SK-N-SH (cell line): ENCODE measurements at regions not wholly inside any gene's neighbourhood (a gene's known extent, or its start where the extent isn't known, plus 50 kb on each side); places are given as distances from the start of the nearest gene placed in this dataset.

Source experiments
- CTCF ChIA-PET: fragments of 300-600, 350-600 bp; formaldehyde crosslinking; extraction: SDS; loops from one replicate; lab custom pipeline; 2021; lab: Yijun Ruan, JAX
- POLR2A ChIA-PET: fragments of 350-600 bp; sonication (Branson Sonifier 250); formaldehyde crosslinking; extraction: SDS; loops from one replicate; lab custom pipeline; 2020; ENCODE audit warnings: antibody characterized with exemption, inconsistent platforms; lab: Yijun Ruan, JAX
- DNase-seq: peaks from one replicate; pipeline ENCODE4 v3.0.0; 2012
- H2AFZ ChIP-seq: fragments of 200-600 bp; sonication (generic); 2 replicates; pipeline ENCODE4 v1.8.1; 2016; ENCODE audit warnings: antibody characterized with exemption, mild to moderate bottlenecking, low read depth
- H3F3A ChIP-seq: fragments of 200-600 bp; sonication (generic); replicated peaks from 2 replicates; pipeline ENCODE3; 2016; ENCODE audit warnings: antibody characterized with exemption, mild to moderate bottlenecking; ENCODE audit not compliant: insufficient read depth
- H3K27ac ChIP-seq, 2 experiments: fragments of 200-500 bp in 1 of 2; fragments of 200-600 bp in 1 of 2; sonication (Bioruptor generic) in 1 of 2; sonication (generic), shearing (Covaris generic) in 1 of 2; 2 replicates each; pipeline versions ENCODE4 v1.5.1 to v1.6.1; 2014 to 2016; ENCODE audit warnings: low read depth in 2 of 2, inconsistent platforms in 1 of 2, low read length in 1 of 2, mild to moderate bottlenecking in 1 of 2, mixed read lengths in 1 of 2
- H3K27me3 ChIP-seq: fragments of 200-600 bp; sonication (generic), shearing (Covaris generic); 2 replicates; pipeline ENCODE4 v1.6.1; 2016; ENCODE audit warnings: mixed run types; ENCODE audit not compliant: insufficient read depth
- H3K36me3 ChIP-seq, 2 experiments: fragments of 200-500 bp in 1 of 2; fragments of 200-600 bp in 1 of 2; sonication (Bioruptor generic) in 1 of 2; sonication (generic) in 1 of 2; replicated peaks in 1 of 2; 2 replicates each; pipeline versions ENCODE3 to v1.5.1; 2014 to 2016; ENCODE audit warnings: low read length in 1 of 2, mild to moderate bottlenecking in 1 of 2; ENCODE audit not compliant: insufficient read depth in 2 of 2, control insufficient read depth in 1 of 2
- H3K4me1 ChIP-seq, 2 experiments: fragments of 200-500 bp in 1 of 2; fragments of 200-600 bp in 1 of 2; sonication (Bioruptor generic) in 1 of 2; sonication (generic), shearing (Covaris generic) in 1 of 2; 2 replicates each; pipeline versions ENCODE4 v1.5.1 to v1.6.1; 2014 to 2016; ENCODE audit warnings: low read depth in 1 of 2, low read length in 1 of 2, mixed run types in 1 of 2; ENCODE audit not compliant: insufficient read depth in 2 of 2, control insufficient read depth in 1 of 2
- H3K4me2 ChIP-seq: fragments of 200-600 bp; sonication (generic), shearing (Covaris generic); 2 replicates; pipeline ENCODE4 v1.6.1; 2017; ENCODE audit warnings: mixed run types
- H3K4me3 ChIP-seq, 2 experiments: fragments of 200-500 bp in 1 of 2; fragments of 200-600 bp in 1 of 2; sonication (Bioruptor generic) in 1 of 2; sonication (generic), shearing (Covaris generic) in 1 of 2; 2 replicates each; pipeline versions ENCODE4 v1.5.1 to v1.8.1; 2014 to 2016; ENCODE audit warnings: low read depth in 2 of 2, inconsistent platforms in 1 of 2, low read length in 1 of 2, mild to moderate bottlenecking in 1 of 2, mixed read lengths in 1 of 2, moderate library complexity in 1 of 2
- H3K79me2 ChIP-seq: fragments of 200-600 bp; sonication (generic); 2 replicates; pipeline ENCODE4 v1.8.1; 2017; ENCODE audit warnings: mild to moderate bottlenecking; ENCODE audit not compliant: insufficient read depth
- H3K9ac ChIP-seq: fragments of 200-600 bp; sonication (generic); 2 replicates; pipeline ENCODE4 v1.6.1; 2017; ENCODE audit warnings: mixed run types
- H3K9me2 ChIP-seq: fragments of 200-600 bp; sonication (generic); 2 replicates; pipeline ENCODE4 v1.6.1; 2017; ENCODE audit warnings: mixed run types
- H3K9me3 ChIP-seq: fragments of 200-600 bp; sonication (generic); 2 replicates; pipeline ENCODE4 v1.6.1; 2017; ENCODE audit warnings: mixed run types, mild to moderate bottlenecking, moderate library complexity
- H4K20me1 ChIP-seq: fragments of 200-600 bp; sonication (generic); 2 replicates; pipeline ENCODE4 v1.6.1; 2017; ENCODE audit warnings: mild to moderate bottlenecking, mixed run types; ENCODE audit not compliant: insufficient read depth
- EP300 ChIP-seq, 2 experiments: IDR thresholded peaks; 2 replicates each; pipeline versions ENCODE4 v1.4.0 to v1.6.1; 2012; ENCODE audit warnings: borderline replicate concordance in 1 of 2, low read depth in 1 of 2, low read length in 1 of 2
- EZH2phosphoT487 ChIP-seq: fragments of 200-600 bp; sonication (generic); IDR thresholded peaks from 2 replicates; pipeline ENCODE4 v1.6.1; 2017; ENCODE audit warnings: low read depth, mixed run types, mild to moderate bottlenecking, antibody characterized with exemption, moderate library complexity, borderline replicate concordance
- FOSL2 ChIP-seq: IDR thresholded peaks from 2 replicates; pipeline ENCODE4 v1.4.0; 2012; ENCODE audit warnings: low read depth, mild to moderate bottlenecking, moderate library complexity, borderline replicate concordance
- FOXJ3 ChIP-seq: sonication (generic); formaldehyde crosslinking; IDR thresholded peaks from 2 replicates; pipeline ENCODE4 v1.5.1; 2020; ENCODE audit warnings: mild to moderate bottlenecking, missing genetic modification reagents
- FOXM1 ChIP-seq: IDR thresholded peaks from 2 replicates; pipeline ENCODE4 v1.4.0; 2012; ENCODE audit warnings: low read depth, mild to moderate bottlenecking
- GATA2 ChIP-seq: sonication (generic); formaldehyde crosslinking; IDR thresholded peaks from 2 replicates; pipeline ENCODE4 v1.5.0; 2020; ENCODE audit warnings: mild to moderate bottlenecking, missing genetic modification reagents
- MXI1 ChIP-seq: IDR thresholded peaks from 2 replicates; pipeline ENCODE4 v1.6.1; 2012; ENCODE audit warnings: mild to moderate bottlenecking, low read depth, low read length, improper control_type of control experiment
- NFIC ChIP-seq: IDR thresholded peaks from 2 replicates; pipeline ENCODE4 v1.4.0; 2012; ENCODE audit warnings: borderline replicate concordance
- PBX3 ChIP-seq: IDR thresholded peaks from 2 replicates; pipeline ENCODE4; 2012
- POLR2AphosphoS5 ChIP-seq: IDR thresholded peaks from 2 replicates; pipeline ENCODE4 v1.6.1; 2012; ENCODE audit warnings: low read depth, low read length
- RFX5 ChIP-seq: IDR thresholded peaks from 2 replicates; pipeline ENCODE4 v1.6.1; 2012; ENCODE audit warnings: mild to moderate bottlenecking, improper control_type of control experiment, low read length
- RXRA ChIP-seq: IDR thresholded peaks from 2 replicates; pipeline ENCODE4 v1.4.0; 2012; ENCODE audit warnings: low read depth, mild to moderate bottlenecking, borderline replicate concordance
- SMC3 ChIP-seq: IDR thresholded peaks from 2 replicates; pipeline ENCODE4 v1.6.1; 2012; ENCODE audit warnings: low read depth, low read length, improper control_type of control experiment
- TEAD4 ChIP-seq: IDR thresholded peaks from 2 replicates; pipeline ENCODE4 v1.4.0; 2012; ENCODE audit warnings: mild to moderate bottlenecking, borderline replicate concordance; ENCODE audit not compliant: insufficient read depth
- ZBTB33 ChIP-seq: IDR thresholded peaks from 2 replicates; pipeline ENCODE4 v1.4.0; 2012; ENCODE audit warnings: low read depth, borderline replicate concordance
- WGBS: methylation state at CpG from one replicate; pipeline ENCODE4 v1.1.6; 2017; ENCODE audit warnings: low lambda C conversion rate; 5-methylcytosine and 5-hydroxymethylcytosine counted together
- TF ChIP-seq, protein P1 (sequence below): fragments of 150-350 bp; IDR thresholded peaks from 2 replicates; pipeline ENCODE4 v1.6.1; 2016; ENCODE audit warnings: mild to moderate bottlenecking, low read depth, low read length

GRCh38 chr9:105883847-105884246 is 189.5 kb downstream of the TMEM38B start (continued):
- TF ChIP-seq, protein P1, sequence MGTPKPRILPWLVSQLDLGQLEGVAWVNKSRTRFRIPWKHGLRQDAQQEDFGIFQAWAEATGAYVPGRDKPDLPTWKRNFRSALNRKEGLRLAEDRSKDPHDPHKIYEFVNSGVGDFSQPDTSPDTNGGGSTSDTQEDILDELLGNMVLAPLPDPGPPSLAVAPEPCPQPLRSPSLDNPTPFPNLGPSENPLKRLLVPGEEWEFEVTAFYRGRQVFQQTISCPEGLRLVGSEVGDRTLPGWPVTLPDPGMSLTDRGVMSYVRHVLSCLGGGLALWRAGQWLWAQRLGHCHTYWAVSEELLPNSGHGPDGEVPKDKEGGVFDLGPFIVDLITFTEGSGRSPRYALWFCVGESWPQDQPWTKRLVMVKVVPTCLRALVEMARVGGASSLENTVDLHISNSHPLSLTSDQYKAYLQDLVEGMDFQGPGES, result no peak
- TF ChIP-seq FOXM1 (no peak), FOSL2 (no peak), EP300 (IDR thresholded peaks at IDR 0.05; ENCODE audit: borderline replicate concordance in 1 of 2, low read depth in 1 of 2, low read length in 1 of 2) (no peak), RFX5 (no peak)
- TF ChIP-seq, all 33 proteins: peak for 0

GRCh38 chr9:105884416-105884815 is 190.1 kb downstream of the TMEM38B start:
- no peaks in the 10 kb centered on the region for H3K36me3 ChIP-seq
- DNase-seq, result no peak
- H3K79me2 ChIP-seq, result no peaks in the 10 kb centered on the region
- H3F3A ChIP-seq, result no peaks in the 10 kb centered on the region
- no peak overlapping the region for H3K4me2 ChIP-seq
- no peak overlapping the region for H3K9ac ChIP-seq
- POLR2A ChIA-PET, result no interaction called here
- H3K9me3 ChIP-seq, result no peaks in the 10 kb centered on the region
- H4K20me1 ChIP-seq, result no peaks in the 10 kb centered on the region
- H3K4me3 ChIP-seq, result no peak overlapping the region
- no peak overlapping the region for H3K27ac ChIP-seq
- WGBS, result 49% methylated on average over 3 of the region's 3 CpGs
- H3K4me1 ChIP-seq, result no peaks in the 10 kb centered on the region; a peak in 1 of 4 replicates
- no peak overlapping the region for H2AFZ ChIP-seq
- no peaks in the 10 kb centered on the region for H3K27me3 ChIP-seq
- TF ChIP-seq, protein P1, result no peak
- no peaks in the 10 kb centered on the region for H3K9me2 ChIP-seq
- CTCF ChIA-PET, result interaction anchor here (0.7 to 5.7 kb wide), 3 partner anchors 9 to 706 kb away, joined by 3 to 56 read pairs (median 3); no protein-coding TSS in a partner anchor

DNA sequence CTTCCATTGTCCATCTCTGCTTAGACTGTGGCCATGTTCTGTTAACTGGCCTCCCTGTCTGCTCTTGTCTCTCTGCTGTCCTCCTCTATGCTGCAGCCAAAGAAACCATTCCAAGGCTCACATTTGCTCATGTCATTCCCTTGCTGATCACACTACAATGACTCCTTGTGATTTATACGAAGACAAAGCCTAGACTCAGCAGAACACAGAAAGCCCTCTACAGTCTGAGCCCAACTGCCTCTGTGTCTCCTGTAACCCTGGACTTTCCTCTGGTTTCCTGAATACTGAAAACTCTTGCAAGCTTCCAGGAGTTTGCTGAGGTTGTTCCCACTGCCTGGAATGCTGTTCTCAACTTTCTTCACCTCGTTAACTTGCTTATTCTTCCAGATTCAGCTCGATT is 191.8 kb downstream of the TMEM38B start:
- DNase-seq, result no peak
- H3K4me3 ChIP-seq, result no peak overlapping the region
- no peaks in the 10 kb centered on the region for H3K79me2 ChIP-seq
- no peaks in the 10 kb centered on the region for H3K27me3 ChIP-seq
- no peaks in the 10 kb centered on the region for H3K9me2 ChIP-seq
- TF ChIP-seq RXRA, result no peak
- no peak for TF ChIP-seq EZH2phosphoT487
- TF ChIP-seq PBX3, result no peak
- TF ChIP-seq FOXJ3 (CRISPR knock-in tag), result no peak
- TF ChIP-seq TEAD4, result no peak
- no peak for TF ChIP-seq SMC3
- TF ChIP-seq GATA2, result no peak
- TF ChIP-seq EP300 (IDR thresholded peaks at IDR 0.05; ENCODE audit: borderline replicate concordance in 1 of 2, low read depth in 1 of 2, low read length in 1 of 2), result no peak
- no peak for TF ChIP-seq NFIC
- no peak for TF ChIP-seq POLR2AphosphoS5
- no peak for TF ChIP-seq MXI1
- no peak for TF ChIP-seq FOXM1
- TF ChIP-seq RFX5, result no peak
- TF ChIP-seq ZBTB33, result no peak
- TF ChIP-seq, all 33 proteins: peak for 0
- CTCF ChIA-PET, result interaction anchor here (1.4 to 5.7 kb wide), 2 partner anchors 45 to 1252 kb away, joined by 3 to 56 read pairs; no protein-coding TSS in a partner anchor
- 19% methylated on average over 3 of the region's 3 CpGs for whole genome bisulfite sequencing
- H3K27ac ChIP-seq, result no peak overlapping the region
- POLR2A ChIA-PET, result no interaction called here
- H4K20me1 ChIP-seq, result no peaks in the 10 kb centered on the region
- peaks cover 0 to 2% of the 10 kb centered on the region in 2 experiments; a peak in 1 of 4 replicates for H3K4me1 ChIP-seq
- H3K9me3 ChIP-seq, result no peaks in the 10 kb centered on the region
- H3K9ac ChIP-seq, result no peak overlapping the region
- no peaks in the 10 kb centered on the region for H3F3A ChIP-seq
- H2AFZ ChIP-seq, result no peak overlapping the region
- no peaks in the 10 kb centered on the region for H3K36me3 ChIP-seq
- no peak overlapping the region for H3K4me2 ChIP-seq
